HG02970 (cell line): ENCODE measurements at regions not wholly inside any gene's neighbourhood (a gene's known extent, or its start where the extent isn't known, plus 50 kb on each side); places are given as distances from the start of the nearest gene placed in this dataset.

ENCODE experiments used
- ATAC-seq: cut with Tn5 transposase; IDR thresholded peaks from one replicate; pipeline ENCODE4 v1.9.1; 2021; ENCODE audit warnings: mild to moderate bottlenecking, moderate library complexity, moderate number of reproducible peaks; ENCODE audit not compliant: unreplicated experiment, low FRiP score

- no peak for ATAC-seq
Observed at GRCh38 chr14:53695692-53696214, 260.9 kb downstream of the BMP4 start.

DNA sequence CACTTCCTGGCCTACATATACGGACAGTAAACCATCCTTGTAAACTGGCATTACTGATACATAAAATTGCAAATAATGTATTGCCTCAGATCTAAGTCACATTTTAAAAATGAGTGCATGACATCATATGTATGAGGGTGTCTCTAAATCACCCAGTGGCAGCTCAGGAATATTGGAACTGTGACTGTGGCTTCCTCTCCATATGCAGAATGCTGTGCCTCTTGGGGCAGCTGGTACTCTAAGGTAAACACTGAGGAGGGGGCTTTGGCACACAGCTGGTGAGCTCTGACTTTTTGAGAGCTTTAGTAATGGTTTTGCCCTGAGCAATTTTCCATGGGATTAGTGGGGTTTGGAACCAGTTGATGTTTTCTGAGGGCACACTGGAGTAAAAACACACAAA is 263.7 kb downstream of the BMP4 start:
- ATAC-seq: no peak

DNA sequence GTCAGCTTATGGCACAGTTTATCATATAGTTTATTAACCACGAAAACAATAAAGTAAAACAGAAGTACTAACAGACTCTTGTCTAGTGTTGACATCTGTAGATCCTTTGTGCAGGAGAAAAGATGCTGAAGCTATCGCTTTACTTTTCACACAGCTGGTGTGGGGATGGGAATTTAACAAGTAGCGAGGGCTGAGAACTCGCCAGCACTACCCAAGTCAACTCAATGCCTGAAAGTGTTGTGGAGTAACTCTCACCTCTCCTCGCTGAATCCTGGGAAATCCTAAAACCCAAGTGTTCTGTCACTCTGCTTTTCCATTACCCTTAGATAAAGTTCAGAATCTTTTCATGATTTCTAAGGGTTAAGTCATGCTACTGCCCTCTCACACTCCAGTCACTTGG is 264.2 kb downstream of the BMP4 start:
- ATAC-seq: no peak

GRCh38 chr14:53683229-53683628 is 273.4 kb downstream of the BMP4 start:
- no peak for ATAC-seq

DNA sequence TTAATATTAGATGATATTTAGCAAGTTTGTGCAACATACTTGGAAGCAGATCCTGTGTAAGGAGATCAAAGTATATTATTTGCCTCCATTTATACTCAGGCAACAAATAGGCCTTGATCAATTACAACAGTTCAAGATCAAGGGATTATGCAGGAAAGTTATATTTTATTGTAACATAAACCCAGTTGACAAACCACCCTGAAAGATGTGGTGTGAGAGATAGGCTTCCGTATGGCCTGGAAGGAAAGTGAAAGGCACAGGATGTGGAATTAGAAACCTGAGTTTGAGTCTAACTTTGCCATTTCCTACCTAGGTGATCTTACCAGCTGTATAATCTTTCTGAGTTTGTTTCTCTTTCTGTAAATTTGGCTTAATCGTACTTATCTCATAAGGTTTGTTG is 284.1 kb downstream of the BMP4 start:
- no peak for ATAC-seq

DNA sequence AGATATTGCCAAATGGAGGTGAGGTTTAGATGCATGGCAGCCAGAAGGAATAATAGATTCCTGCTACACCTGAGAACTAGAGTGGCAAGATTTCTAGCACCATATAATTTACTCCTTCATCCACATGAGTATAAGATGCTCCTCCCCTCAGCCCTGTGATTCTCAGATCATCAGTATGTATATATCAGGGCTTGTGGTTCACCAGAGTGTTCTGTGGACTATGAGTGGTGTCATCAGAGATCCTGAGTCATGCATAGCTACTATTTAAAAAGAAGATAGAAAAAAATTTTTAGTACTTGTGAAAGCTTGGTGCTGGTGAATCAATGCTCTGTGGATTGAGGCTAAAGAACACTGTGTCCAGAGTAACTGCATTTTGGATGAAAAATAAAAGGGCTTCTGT is 285.9 kb downstream of the BMP4 start:
- ATAC-seq: no peak

DNA sequence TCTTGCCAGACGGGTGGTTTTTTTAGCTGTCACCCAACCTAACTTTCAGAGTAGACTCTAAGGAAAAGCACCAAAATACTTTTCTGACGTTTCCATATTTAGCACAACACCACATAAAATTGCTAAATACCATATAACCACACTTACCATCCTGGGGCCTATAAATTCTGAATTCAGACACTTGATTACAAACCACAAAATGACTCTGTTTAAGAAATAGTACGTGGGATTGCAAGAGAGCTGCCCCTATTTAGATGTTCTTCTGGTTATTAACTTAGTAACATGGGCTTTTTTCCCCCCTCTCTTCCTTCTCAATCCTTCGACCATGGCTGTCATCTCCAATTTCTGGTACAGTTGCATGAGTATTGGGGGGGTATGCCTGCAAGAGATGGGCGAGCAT is 287.7 kb downstream of the BMP4 start:
- no peak for ATAC-seq

DNA sequence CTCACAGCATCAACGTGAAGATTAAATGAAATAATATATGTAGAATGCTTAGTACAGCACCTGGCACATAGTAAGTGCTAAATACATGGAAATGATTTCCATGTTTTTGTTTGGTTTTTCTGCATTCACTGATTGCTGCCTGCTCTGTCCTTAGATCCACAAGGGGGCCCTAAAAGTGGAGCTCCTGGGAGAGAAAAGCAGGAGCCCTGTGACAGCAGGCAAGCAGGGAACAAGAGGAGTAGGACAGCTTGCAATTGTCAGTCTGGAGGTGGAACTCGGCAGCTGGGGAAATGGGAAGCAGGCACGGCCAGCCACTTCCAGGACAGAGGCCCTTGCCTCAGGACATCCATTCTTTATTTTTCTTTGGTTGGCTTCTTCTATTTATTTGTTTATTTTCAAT is 292.9 kb downstream of the BMP4 start:
- ATAC-seq: no peak

GRCh38 chr14:53655080-53655785 is 301.4 kb downstream of the BMP4 start:
- ATAC-seq: no peak

DNA sequence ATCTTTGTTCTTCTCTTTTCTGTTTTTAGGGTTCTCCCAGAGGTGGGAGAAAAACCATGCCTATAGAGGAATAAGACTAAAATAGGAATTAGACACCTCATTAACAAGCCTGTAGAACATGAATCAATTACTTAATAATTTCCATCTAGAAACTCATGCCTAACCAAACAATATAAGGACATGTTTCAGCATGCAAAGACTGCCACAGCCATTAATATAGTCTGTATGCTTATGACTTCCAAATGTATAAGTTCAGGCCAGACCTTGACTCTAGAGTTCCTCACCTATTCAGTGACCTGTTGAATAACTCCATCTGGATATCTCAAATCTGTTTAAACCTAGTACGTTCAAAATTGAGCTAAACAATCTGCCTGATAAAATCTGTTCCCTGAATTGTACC is 304.6 kb downstream of the BMP4 start:
- ATAC-seq: no peak

- ATAC-seq: no peak
Observed at GRCh38 chr14:53651096-53651740, 305.4 kb downstream of the BMP4 start.

DNA sequence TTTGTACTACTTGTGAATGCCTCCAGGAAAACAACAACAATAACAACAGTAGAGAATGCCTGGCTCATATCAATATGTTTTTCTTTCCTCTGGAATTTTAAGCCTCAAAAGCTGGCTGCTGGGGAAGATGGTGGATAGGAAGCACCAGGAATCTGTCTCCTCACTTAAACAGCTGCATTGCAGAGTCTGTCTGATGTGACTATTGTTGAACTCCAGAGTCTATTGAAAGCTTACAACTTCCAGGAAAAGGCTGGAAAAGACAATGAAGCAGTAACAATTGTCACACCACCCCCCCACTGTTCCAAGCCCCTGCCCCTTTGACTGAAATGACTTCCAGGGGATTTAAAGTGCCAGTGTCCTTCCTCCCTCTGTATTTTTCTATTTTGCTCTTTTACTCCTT is 309.7 kb downstream of the BMP4 start:
- no peak for ATAC-seq

DNA sequence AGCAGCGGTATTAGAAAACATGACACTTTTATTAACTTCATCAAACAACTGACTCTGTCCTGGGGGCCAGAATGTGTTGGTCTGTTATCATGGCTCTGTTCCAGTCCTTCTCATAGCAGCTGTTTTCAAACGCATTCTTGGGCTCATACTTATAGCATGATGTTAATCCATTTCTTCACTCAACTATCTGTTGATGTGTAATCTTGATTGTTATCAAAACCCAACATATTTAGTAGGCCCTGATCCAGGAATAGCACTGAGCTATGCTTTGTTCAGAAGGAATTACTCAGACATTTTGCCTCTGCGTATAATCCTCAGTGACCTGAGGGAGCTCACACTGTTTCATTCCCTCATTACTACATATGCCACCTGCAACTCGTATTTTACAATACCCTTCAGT is 315.9 kb downstream of the BMP4 start:
- no peak for ATAC-seq

- no peak for ATAC-seq
Observed at GRCh38 chr14:53638966-53639365, 317.7 kb downstream of the BMP4 start.

DNA sequence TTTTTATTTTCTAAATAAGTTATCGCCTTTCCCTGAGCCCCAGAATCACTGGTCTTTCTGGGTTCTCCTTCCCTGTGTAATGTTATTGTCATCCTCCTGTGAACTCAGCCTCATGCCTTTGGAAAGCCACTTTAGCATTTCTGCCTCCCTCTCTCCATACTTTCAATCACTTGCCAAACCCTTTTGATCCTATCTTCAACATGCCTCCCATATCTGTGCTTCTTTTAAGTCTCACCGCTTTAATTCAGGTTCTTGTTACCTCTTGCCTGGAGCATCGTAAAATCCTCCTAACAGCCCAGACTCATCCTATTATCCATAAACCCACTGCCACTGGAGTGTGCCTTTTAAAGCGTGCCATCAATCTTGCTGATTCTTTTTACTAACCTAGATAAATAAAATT is 321.8 kb downstream of the BMP4 start:
- no peak for ATAC-seq

GRCh38 chr14:53630336-53630735 is 326.3 kb downstream of the BMP4 start:
- ATAC-seq: no peak

- ATAC-seq: no peak
Observed at GRCh38 chr14:53628732-53629430, 327.7 kb downstream of the BMP4 start.

DNA sequence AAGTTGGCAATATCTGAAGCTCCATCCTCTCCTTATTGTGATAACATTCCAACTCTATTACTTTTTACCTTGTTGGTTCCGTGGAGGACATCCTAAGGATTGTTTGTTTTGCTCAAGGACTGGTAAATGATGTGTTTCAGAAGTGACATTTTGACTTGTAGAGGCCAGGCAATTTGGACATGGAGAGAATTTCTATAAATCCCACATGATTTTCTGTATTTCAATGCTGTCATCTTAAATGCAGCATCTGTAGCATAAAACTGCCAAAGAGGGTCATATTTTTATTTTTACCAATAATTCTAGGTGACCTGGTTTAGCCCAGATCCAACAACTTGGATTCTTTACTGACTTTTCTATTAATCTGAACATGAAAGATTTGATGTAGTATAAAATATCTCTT is 328.4 kb downstream of the BMP4 start:
- no peak for ATAC-seq

GRCh38 chr14:53626761-53627160 is 329.9 kb downstream of the BMP4 start:
- ATAC-seq: no peak

DNA sequence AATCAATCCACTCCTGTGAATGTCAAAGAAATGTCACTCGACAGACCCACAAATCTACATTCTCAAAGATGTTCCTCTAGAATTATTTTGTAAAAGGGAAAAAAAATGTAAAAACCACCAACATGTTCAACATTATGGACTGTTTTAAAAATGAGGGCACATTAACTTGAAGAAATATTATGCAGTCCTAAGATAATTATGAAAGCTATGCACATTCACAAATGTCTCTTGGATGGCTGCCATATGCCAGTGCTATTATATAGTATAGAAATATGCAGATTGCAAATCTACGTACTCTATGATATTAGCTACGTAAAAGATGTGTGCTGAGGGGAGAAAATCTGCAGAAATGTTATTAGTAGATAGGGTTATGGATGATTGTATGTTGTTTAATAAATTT is 334.2 kb downstream of the BMP4 start:
- ATAC-seq: no peak

DNA sequence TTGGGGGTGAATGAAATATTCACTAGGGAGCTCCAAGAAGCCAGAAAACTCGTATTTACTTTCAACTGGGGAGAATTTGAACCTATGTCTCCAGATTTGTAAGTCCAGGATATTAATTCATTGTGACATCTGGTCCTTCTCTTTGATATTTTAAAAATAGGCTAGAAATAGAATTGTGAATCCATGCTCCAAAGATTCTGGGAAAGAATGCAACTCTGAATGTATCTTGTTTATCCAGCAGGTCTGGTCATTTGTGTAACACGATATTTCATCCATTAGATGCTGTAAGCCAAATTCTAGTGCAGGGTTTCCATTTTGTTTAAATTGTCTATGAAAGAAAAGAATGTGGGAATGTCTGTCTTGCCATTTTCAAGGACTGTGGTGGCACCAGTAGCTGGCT is 334.7 kb downstream of the BMP4 start:
- no peak for ATAC-seq

DNA sequence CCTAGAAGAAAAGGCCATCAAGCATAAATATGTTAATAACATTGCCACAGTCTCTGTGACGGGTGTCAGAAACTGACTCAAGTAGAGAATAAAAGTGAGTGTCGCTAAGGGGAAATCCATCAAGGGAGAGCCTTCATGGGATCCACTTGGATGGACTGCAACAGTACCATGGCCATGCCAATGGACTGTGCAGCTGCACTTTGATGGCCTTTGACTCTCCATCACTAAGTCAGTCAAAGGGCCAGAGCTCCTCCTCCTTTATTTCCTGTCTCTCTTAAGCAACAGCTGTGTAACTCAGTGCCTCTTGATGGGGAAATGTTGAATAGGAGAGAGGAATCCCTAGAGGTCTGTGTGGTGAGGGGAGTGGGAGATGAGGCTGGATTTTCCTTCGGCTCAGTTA is 335.2 kb downstream of the BMP4 start:
- ATAC-seq: no peak
